ENCODE measurements at regions not wholly inside any gene's neighbourhood (a gene's known extent, or its start where the extent isn't known, plus 50 kb on each side); places are given as distances from the start of the nearest gene placed in this dataset.
"Not testable (repeated sequence)": the region's sequence is repeated elsewhere in the genome, so short reads cannot be mapped to it uniquely, and the experiment has no call there.

DNA sequence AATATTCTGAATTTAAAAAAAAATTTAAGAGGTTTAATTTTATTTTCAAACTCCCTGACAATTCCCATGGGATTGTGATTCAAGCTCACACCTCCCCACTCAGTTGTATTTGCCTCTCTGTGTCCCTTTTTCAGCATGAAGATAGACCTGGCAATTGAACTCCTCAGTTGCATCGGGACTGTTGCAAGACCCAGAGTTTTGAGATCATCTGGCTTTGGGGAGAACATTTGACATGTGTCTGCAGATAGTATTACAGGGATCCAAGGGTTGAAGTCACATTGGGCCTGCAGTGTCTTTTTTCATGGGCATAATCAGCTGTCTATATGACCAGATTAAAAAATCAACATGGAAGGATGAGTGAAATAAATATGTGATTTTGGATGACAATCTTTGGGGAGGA, 91.1 kb upstream of the EOMES start:
- Histone ChIP-seq H4K20me1 (ENCODE audit: control insufficient read depth, extremely low read depth, insufficient read depth, low read length) (no peaks in the 10 kb centered on the region), H3K9ac (ENCODE audit: control insufficient read depth, extremely low read depth, insufficient read depth, low read length) (no peak overlapping the region), H3K27ac (ENCODE audit: control insufficient read depth, insufficient read depth, low read length) (no peak overlapping the region), H3K27me3 (ENCODE audit: control insufficient read depth, extremely low read depth, insufficient read depth, low read length) (no peaks in the 10 kb centered on the region), H3K36me3 (ENCODE audit: control insufficient read depth in 2 of 2, extremely low read depth in 1 of 2, insufficient read depth in 2 of 2, low read length in 2 of 2) (no peaks in the 10 kb centered on the region), H3K4me3 (ENCODE audit: control insufficient read depth in 2 of 3, extremely low read depth in 1 of 3, insufficient read depth in 2 of 3, low read depth in 1 of 3, low read length in 3 of 3) (no peak overlapping the region), H3K79me2 (ENCODE audit: control insufficient read depth, insufficient read depth, low read length) (no peaks in the 10 kb centered on the region), H3K9me3 (ENCODE audit: control insufficient read depth, low read depth, low read length) (no peaks in the 10 kb centered on the region), H3K9me1 (ENCODE audit: control insufficient read depth, extremely low read depth, insufficient read depth, low read length) (no peaks in the 10 kb centered on the region), H3K4me1 (ENCODE audit: control insufficient read depth, extremely low read depth, insufficient read depth, low read length) (no peaks in the 10 kb centered on the region), H2AFZ (ENCODE audit: control insufficient read depth, low read length) (no peak overlapping the region), H3K4me2 (ENCODE audit: control insufficient read depth, extremely low read depth, insufficient read depth, low read depth, low read length) (no peak overlapping the region)
- TF ChIP-seq, protein P1, sequence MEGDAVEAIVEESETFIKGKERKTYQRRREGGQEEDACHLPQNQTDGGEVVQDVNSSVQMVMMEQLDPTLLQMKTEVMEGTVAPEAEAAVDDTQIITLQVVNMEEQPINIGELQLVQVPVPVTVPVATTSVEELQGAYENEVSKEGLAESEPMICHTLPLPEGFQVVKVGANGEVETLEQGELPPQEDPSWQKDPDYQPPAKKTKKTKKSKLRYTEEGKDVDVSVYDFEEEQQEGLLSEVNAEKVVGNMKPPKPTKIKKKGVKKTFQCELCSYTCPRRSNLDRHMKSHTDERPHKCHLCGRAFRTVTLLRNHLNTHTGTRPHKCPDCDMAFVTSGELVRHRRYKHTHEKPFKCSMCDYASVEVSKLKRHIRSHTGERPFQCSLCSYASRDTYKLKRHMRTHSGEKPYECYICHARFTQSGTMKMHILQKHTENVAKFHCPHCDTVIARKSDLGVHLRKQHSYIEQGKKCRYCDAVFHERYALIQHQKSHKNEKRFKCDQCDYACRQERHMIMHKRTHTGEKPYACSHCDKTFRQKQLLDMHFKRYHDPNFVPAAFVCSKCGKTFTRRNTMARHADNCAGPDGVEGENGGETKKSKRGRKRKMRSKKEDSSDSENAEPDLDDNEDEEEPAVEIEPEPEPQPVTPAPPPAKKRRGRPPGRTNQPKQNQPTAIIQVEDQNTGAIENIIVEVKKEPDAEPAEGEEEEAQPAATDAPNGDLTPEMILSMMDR (optimal IDR thresholded peaks at IDR 0.05 in 1 of 3, IDR thresholded peaks at IDR 0.05 in 1 of 3, conservative IDR thresholded peaks at IDR 0.05 in 1 of 3; ENCODE audit: extremely low read depth in 1 of 3, insufficient read depth in 2 of 3, low read length in 3 of 3): no peak
- no peak for TF ChIP-seq EZH2 (IDR thresholded peaks at IDR 0.05; ENCODE audit: low read length)
- no peak for FAIRE-seq
- dilution Hi-C loops (cut with MboI; ENCODE audit: extremely low pct_ligation_motif_present, low sequenced_read_pairs): no loop called here
- DNase-seq (ENCODE audit: low read depth, low spot score): no peak

DNA sequence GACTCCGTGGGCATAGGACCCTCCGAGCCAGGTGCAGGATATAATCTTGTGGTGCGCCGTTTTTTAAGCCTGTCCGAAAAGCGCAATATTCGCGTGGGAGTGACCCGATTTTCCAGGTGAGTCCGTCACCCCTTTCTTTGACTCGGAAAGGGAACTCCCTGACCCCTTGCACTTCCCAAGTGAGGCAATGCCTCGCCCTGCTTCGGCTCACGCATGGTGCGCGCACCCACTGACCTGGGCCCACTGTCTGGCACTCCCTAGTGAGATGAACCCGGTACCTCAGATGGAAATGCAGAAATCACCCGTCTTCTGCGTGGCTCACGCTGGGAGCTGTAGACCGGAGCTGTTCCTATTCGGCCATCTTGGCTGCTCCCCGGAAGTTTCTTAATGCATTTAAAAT, 99.5 kb upstream of the EOMES start:
- H3K27me3 ChIP-seq (ENCODE audit: control insufficient read depth, extremely low read depth, insufficient read depth, low read length); H2AFZ ChIP-seq (ENCODE audit: control insufficient read depth, low read length); FAIRE-seq; dilution Hi-C loops (cut with MboI; ENCODE audit: extremely low pct_ligation_motif_present, low sequenced_read_pairs); DNase-seq (ENCODE audit: low read depth, low spot score); H3K27ac ChIP-seq (ENCODE audit: control insufficient read depth, insufficient read depth, low read length); H3K36me3 ChIP-seq (ENCODE audit: control insufficient read depth in 2 of 2, extremely low read depth in 1 of 2, insufficient read depth in 2 of 2, low read length in 2 of 2); H3K4me3 ChIP-seq (ENCODE audit: control insufficient read depth in 2 of 3, extremely low read depth in 1 of 3, insufficient read depth in 2 of 3, low read depth in 1 of 3, low read length in 3 of 3); H4K20me1 ChIP-seq (ENCODE audit: control insufficient read depth, extremely low read depth, insufficient read depth, low read length); H3K9ac ChIP-seq (ENCODE audit: control insufficient read depth, extremely low read depth, insufficient read depth, low read length); H3K4me2 ChIP-seq (ENCODE audit: control insufficient read depth, extremely low read depth, insufficient read depth, low read depth, low read length); H3K9me1 ChIP-seq (ENCODE audit: control insufficient read depth, extremely low read depth, insufficient read depth, low read length); H3K79me2 ChIP-seq (ENCODE audit: control insufficient read depth, insufficient read depth, low read length); H3K4me1 ChIP-seq (ENCODE audit: control insufficient read depth, extremely low read depth, insufficient read depth, low read length); H3K9me3 ChIP-seq (ENCODE audit: control insufficient read depth, low read depth, low read length): not testable (repeated sequence)

Data from keratinocyte (primary cell).